ENCODE measurements at regions not wholly inside any gene's neighbourhood (a gene's known extent, or its start where the extent isn't known, plus 50 kb on each side); places are given as distances from the start of the nearest gene placed in this dataset.
"Not testable (repeated sequence)": the region's sequence is repeated elsewhere in the genome, so short reads cannot be mapped to it uniquely, and the experiment has no call there.

GRCh38 chr16:29184738-29185438, 200.0 kb downstream of the LAT start:
- TF ChIP-seq CTCF, POLR2A (IDR thresholded peaks at IDR 0.05): not testable (repeated sequence)

All from body of pancreas (tissue), 4 donors.